H1 (cell line): ENCODE measurements at regions not wholly inside any gene's neighbourhood (a gene's known extent, or its start where the extent isn't known, plus 50 kb on each side); places are given as distances from the start of the nearest gene placed in this dataset.
A peak's percentile ranks its signal among the peaks of the same experiment; 100 is the strongest.

ENCODE experiments used
- CTCF ChIA-PET: fragments of 300-600 bp; sonication (Branson Sonifier 250); formaldehyde crosslinking; loops from one replicate; lab custom pipeline; 2021; ENCODE audit not compliant: partially characterized antibody; lab: Charles Lee
- POLR2A ChIA-PET: fragments of 300-600 bp; sonication (Branson Sonifier 250); formaldehyde crosslinking; loops from one replicate; lab custom pipeline; 2021; ENCODE audit warnings: inconsistent platforms; ENCODE audit not compliant: partially characterized antibody; lab: Charles Lee
- DNase-seq, 2 experiments: peaks; one replicate each; pipeline versions ENCODE4 v3.0.0 to v3.0.0-alpha.2; 2010 to 2022; ENCODE audit warnings: low spot score in 2 of 2, low read depth in 1 of 2, mixed read lengths in 1 of 2
- FAIRE-seq: peaks from 2 replicates; lab custom pipeline; 2011; peaks lifted over from hg19 to GRCh38; lab: Jason Lieb, UNC
- H2AFZ ChIP-seq: 2 replicates; pipeline ENCODE4 v1.8.1; 2012; ENCODE audit warnings: low read length, inconsistent platforms
- H2AK5ac ChIP-seq: 2 replicates; pipeline ENCODE4 v1.6.1; 2013; ENCODE audit warnings: low read depth, low read length
- H2BK120ac ChIP-seq: replicated peaks from 2 replicates; pipeline ENCODE3; 2013; ENCODE audit warnings: low read depth, low read length, inconsistent platforms
- H2BK12ac ChIP-seq: 2 replicates; pipeline ENCODE4 v1.6.1; 2013; ENCODE audit warnings: low read depth, low read length
- H2BK15ac ChIP-seq: 2 replicates; pipeline ENCODE4 v1.6.1; 2013; ENCODE audit warnings: low read length
- H2BK20ac ChIP-seq: 2 replicates; pipeline ENCODE4 v1.6.1; 2013; ENCODE audit warnings: low read length
- H2BK5ac ChIP-seq: 2 replicates; pipeline ENCODE4 v1.6.1; 2013; ENCODE audit warnings: low read depth, low read length
- H3K14ac ChIP-seq: 2 replicates; pipeline ENCODE4 v1.6.1; 2013; ENCODE audit warnings: inconsistent platforms; ENCODE audit not compliant: insufficient read length
- H3K18ac ChIP-seq: 2 replicates; pipeline ENCODE4 v1.6.1; 2013; ENCODE audit warnings: low read length; ENCODE audit errors: extremely low read depth
- H3K23ac ChIP-seq: 2 replicates; pipeline ENCODE4 v1.6.1; 2013; ENCODE audit warnings: inconsistent platforms; ENCODE audit not compliant: insufficient read length
- H3K23me2 ChIP-seq: 2 replicates; pipeline ENCODE4 v1.6.1; 2013; ENCODE audit warnings: low read depth, low read length
- H3K27ac ChIP-seq: 2 replicates; pipeline ENCODE4 v1.6.1; 2011; ENCODE audit warnings: low read depth, low read length, inconsistent platforms
- H3K27me3 ChIP-seq, 4 experiments: replicated peaks in 1 of 4; 1 replicate in 1 of 4; 2 replicates in 3 of 4; pipeline versions ENCODE4 v1.6.1 to v1.8.1; 2011 to 2013; ENCODE audit warnings: low read length in 3 of 4, mild to moderate bottlenecking in 3 of 4, inconsistent platforms in 2 of 4, mixed read lengths in 2 of 4, moderate library complexity in 1 of 4; ENCODE audit not compliant: control insufficient read depth in 3 of 4, insufficient read depth in 3 of 4; ENCODE audit errors: extremely low read depth in 1 of 4
- H3K36me3 ChIP-seq, 4 experiments: 2 replicates each; pipeline versions ENCODE4 v1.6.1 to v1.8.1; 2011 to 2013; ENCODE audit warnings: mild to moderate bottlenecking in 4 of 4, low read length in 3 of 4, moderate library complexity in 2 of 4, control low read depth in 1 of 4, inconsistent platforms in 1 of 4; ENCODE audit not compliant: insufficient read depth in 4 of 4, control insufficient read depth in 2 of 4
- H3K4ac ChIP-seq: replicated peaks from 2 replicates; pipeline ENCODE3; 2013; ENCODE audit warnings: low read length, low read depth, mixed read lengths, inconsistent platforms; ENCODE audit not compliant: insufficient read length
- H3K4me1 ChIP-seq, 4 experiments: replicated peaks in 1 of 4; 1 replicate in 1 of 4; 2 replicates in 3 of 4; pipeline versions ENCODE4 v1.6.1 to v1.8.1; 2011 to 2013; ENCODE audit warnings: low read length in 3 of 4, inconsistent platforms in 2 of 4, mixed read lengths in 1 of 4; ENCODE audit not compliant: insufficient read depth in 4 of 4, control insufficient read depth in 3 of 4
- H3K4me2 ChIP-seq, 2 experiments: 2 replicates each; pipeline versions ENCODE4 v1.6.1 to v1.8.1; 2011 to 2013; ENCODE audit warnings: low read depth in 2 of 2, low read length in 2 of 2, control low read depth in 1 of 2, inconsistent platforms in 1 of 2, mild to moderate bottlenecking in 1 of 2; ENCODE audit not compliant: insufficient read depth in 1 of 2
- H3K4me3 ChIP-seq, 4 experiments: fragments of 200-600, 300-600 bp in 1 of 4; sonication (generic), shearing (Covaris generic), sonication (Bioruptor Twin) in 1 of 4; 2 replicates each; pipeline versions ENCODE4 v1.5.1 to v1.8.1; 2011 to 2016; ENCODE audit warnings: low read length in 4 of 4, low read depth in 3 of 4, control low read depth in 2 of 4, inconsistent platforms in 2 of 4, mild to moderate bottlenecking in 2 of 4, mixed read lengths in 1 of 4, moderate library complexity in 1 of 4; ENCODE audit not compliant: insufficient read depth in 2 of 4; ENCODE audit errors: extremely low read depth in 1 of 4
- H3K56ac ChIP-seq: replicated peaks from 2 replicates; pipeline ENCODE3; 2013; ENCODE audit warnings: low read depth, mild to moderate bottlenecking, mixed read lengths, low read length, inconsistent platforms; ENCODE audit not compliant: insufficient read length
- H3K79me1 ChIP-seq: 2 replicates; pipeline ENCODE4 v1.6.1; 2013; ENCODE audit warnings: low read depth, low read length, control low read depth
- H3K79me2 ChIP-seq, 2 experiments: 2 replicates each; pipeline versions ENCODE4 v1.6.1 to v1.8.1; 2012 to 2013; ENCODE audit warnings: low read length in 2 of 2, mild to moderate bottlenecking in 2 of 2, inconsistent platforms in 1 of 2; ENCODE audit not compliant: insufficient read depth in 2 of 2, control insufficient read depth in 1 of 2
- H3K9ac ChIP-seq, 4 experiments: replicated peaks in 1 of 4; 1 replicate in 1 of 4; 2 replicates in 3 of 4; pipeline versions ENCODE4 v1.6.1 to v1.8.1; 2011 to 2013; ENCODE audit warnings: low read depth in 3 of 4, low read length in 3 of 4, control low read depth in 2 of 4, mild to moderate bottlenecking in 2 of 4, moderate library complexity in 2 of 4, inconsistent platforms in 1 of 4; ENCODE audit errors: extremely low read depth in 1 of 4
- H3K9me3 ChIP-seq, 2 experiments: 2 replicates each; pipeline versions ENCODE4 v1.6.1 to v1.8.1; 2012 to 2013; ENCODE audit warnings: mild to moderate bottlenecking in 2 of 2, moderate library complexity in 2 of 2, control low read depth in 1 of 2, inconsistent platforms in 1 of 2, low read depth in 1 of 2, low read length in 1 of 2, mixed read lengths in 1 of 2; ENCODE audit not compliant: insufficient read depth in 2 of 2
- H4K20me1 ChIP-seq, 2 experiments: replicated peaks in 1 of 2; 2 replicates each; pipeline versions ENCODE3 to v1.8.1; 2011 to 2013; ENCODE audit warnings: inconsistent platforms in 2 of 2, low read length in 2 of 2, mild to moderate bottlenecking in 1 of 2; ENCODE audit not compliant: insufficient read depth in 2 of 2, control insufficient read depth in 1 of 2
- H4K5ac ChIP-seq: 2 replicates; pipeline ENCODE4 v1.6.1; 2013; ENCODE audit warnings: low read length, low read depth, mixed read lengths, inconsistent platforms; ENCODE audit not compliant: insufficient read length
- H4K8ac ChIP-seq: 2 replicates; pipeline ENCODE4 v1.8.0; 2013; ENCODE audit warnings: mild to moderate bottlenecking, moderate library complexity, low read length, inconsistent platforms; ENCODE audit not compliant: insufficient read depth; ENCODE audit errors: extremely low read depth
- H4K91ac ChIP-seq: replicated peaks from 2 replicates; pipeline ENCODE3; 2013; ENCODE audit warnings: low read length, mixed read lengths, inconsistent platforms; ENCODE audit not compliant: insufficient read length
- BCL11A ChIP-seq, 2 experiments: IDR thresholded peaks; one replicate each; pipeline ENCODE4 v1.6.1; 2011; ENCODE audit warnings: low read depth in 2 of 2, low read length in 2 of 2, mild to moderate bottlenecking in 2 of 2
- CBX5 ChIP-seq: fragments of 300-800, 300-1000 bp; sonication (generic); IDR thresholded peaks from 2 replicates; pipeline ENCODE4 v1.7.1; 2016; ENCODE audit warnings: antibody characterized with exemption, low read length, low read depth
- JUN ChIP-seq: IDR thresholded peaks from 2 replicates; pipeline ENCODE4 v1.6.1; 2011; ENCODE audit warnings: low read depth, mild to moderate bottlenecking, improper control_type of control experiment, low read length
- POLR2A ChIP-seq, 2 experiments: IDR thresholded peaks; 1 replicate in 1 of 2; 2 replicates in 1 of 2; pipeline ENCODE4 v1.6.1; 2011; ENCODE audit warnings: low read depth in 2 of 2, low read length in 2 of 2, mild to moderate bottlenecking in 2 of 2; ENCODE audit errors: control extremely low read depth in 1 of 2
- RNF2 ChIP-seq: fragments of 200-900, 300-1000 bp; sonication (generic); IDR thresholded peaks from 2 replicates; pipeline ENCODE4 v1.7.1; 2016; ENCODE audit warnings: borderline replicate concordance, low read depth, mild to moderate bottlenecking, antibody characterized with exemption, low read length; ENCODE audit not compliant: poor library complexity, severe bottlenecking; ENCODE audit errors: missing control alignments
- SIRT6 ChIP-seq: IDR thresholded peaks from one replicate; pipeline ENCODE4 v1.7.1; 2012; ENCODE audit warnings: low read length, inconsistent platforms
- TBP ChIP-seq: IDR thresholded peaks from 2 replicates; pipeline ENCODE4 v1.6.1; 2011; ENCODE audit warnings: low read depth, low read length, improper control_type of control experiment
- WGBS, 2 experiments: shearing (Covaris generic) in 1 of 2; methylation state at CpG; one replicate each; pipeline versions ENCODE4 v1.1.6 to v1.1.7; 2013 to 2015; ENCODE audit warnings: low lambda C conversion rate in 2 of 2, mixed read lengths in 2 of 2, inconsistent platforms in 1 of 2, low coverage in 1 of 2, missing lambda C conversion rate in 1 of 2; ENCODE audit not compliant: insufficient replicate concordance in 2 of 2, insufficient coverage in 1 of 2, insufficient read length in 1 of 2; ENCODE audit errors: extremely low coverage in 1 of 2, missing lambda C conversion rate in 1 of 2; 5-methylcytosine and 5-hydroxymethylcytosine counted together

- H4K8ac ChIP-seq, result no peak overlapping the region
- ChIA-PET POLR2A (interaction anchor here (0.7 to 1.0 kb wide), 2 partner anchors 67 to 385 kb away, joined by 3 read pairs; no protein-coding TSS in a partner anchor), CTCF (interaction anchor here (0.7 to 1.9 kb wide), 13 partner anchors 9 to 412 kb away, joined by 3 to 12 read pairs (median 3); no protein-coding TSS in a partner anchor)
- H3K23me2 ChIP-seq, result no peaks in the 10 kb centered on the region
- no peak overlapping the region for H3K56ac ChIP-seq
- WGBS, 2 experiments, result 70% methylated on average over 6 of the region's 6 CpGs; no CpG with 5 or more reads in 1 of the 2 experiments
- no peak overlapping the region for H3K23ac ChIP-seq
- no peak overlapping the region for H2AFZ ChIP-seq
- FAIRE-seq, result peak; percentile 63
- H3K4me2 ChIP-seq, result peak overlapping the region; percentile 2 to 37; a peak in 1 of 4 replicates
- H3K9me3 ChIP-seq, result no peaks in the 10 kb centered on the region
- no peaks in the 10 kb centered on the region for H3K36me3 ChIP-seq
- H3K79me2 ChIP-seq, result no peaks in the 10 kb centered on the region
- H3K4me1 ChIP-seq, result peaks cover 3 to 8% (median 4%) of the 10 kb centered on the region in 4 experiments; a peak in 5 of 7 replicates
- no peak overlapping the region; a peak in 1 of 7 replicates for H3K9ac ChIP-seq
- H3K4ac ChIP-seq, result no peak overlapping the region
- H2BK15ac ChIP-seq, result peak overlapping the region; percentile 55; the same call in 1 of the 2 replicates
- 0 out of 2 replicates have a peak overlapping the region, but pooled peaks have one; percentile 9 for H3K18ac ChIP-seq
- DNase-seq, result no peak
- peak overlapping the region; percentile 56; the same call in 1 of the 2 replicates for H2BK20ac ChIP-seq
- no peaks in the 10 kb centered on the region for H4K20me1 ChIP-seq
- H3K27me3 ChIP-seq, result no peaks in the 10 kb centered on the region
- no peak for TF ChIP-seq RNF2
- TF ChIP-seq BCL11A (IDR thresholded peaks at IDR 0.05; ENCODE audit: low read depth in 2 of 2, low read length in 2 of 2), result no peak
- no peak for TF ChIP-seq JUN
- TF ChIP-seq SIRT6, result no peak
- no peak for TF ChIP-seq TBP
- no peak for TF ChIP-seq POLR2A (IDR thresholded peaks at IDR 0.05; ENCODE audit: control extremely low read depth in 1 of 2, low read depth in 2 of 2, low read length in 2 of 2)
- TF ChIP-seq CBX5, result no peak
- H3K4me3 ChIP-seq, result peak overlapping the region in 1 of 4 experiments; percentile 8; a peak in 1 of 8 replicates
- no peak overlapping the region for H2BK120ac ChIP-seq
- H4K91ac ChIP-seq, result no peak overlapping the region
- H2AK5ac ChIP-seq, result no peak overlapping the region
- H4K5ac ChIP-seq, result no peak overlapping the region
- no peaks in the 10 kb centered on the region for H3K79me1 ChIP-seq
- 0 out of 2 replicates have a peak overlapping the region, but pooled peaks have one; percentile 62 for H2BK12ac ChIP-seq
- no peak overlapping the region for H3K27ac ChIP-seq
- H2BK5ac ChIP-seq, result 0 out of 2 replicates have a peak overlapping the region, but pooled peaks have one; percentile 19
- no peak overlapping the region for H3K14ac ChIP-seq
Measured at GRCh38 chr6:112503091-112503596, 156.0 kb downstream of the RFPL4B start.
